ENCODE measurements at regions not wholly inside any gene's neighbourhood (a gene's known extent, or its start where the extent isn't known, plus 50 kb on each side); places are given as distances from the start of the nearest gene placed in this dataset.

GRCh38 chr6:95489185-95489863 is 88.0 kb upstream of the MANEA start:
- H3K4me1 ChIP-seq (ENCODE audit: control insufficient read depth, insufficient read depth, low read length, poor library complexity, severe bottlenecking): no peaks in the 10 kb centered on the region
- no peaks in the 10 kb centered on the region for H3K9me3 Mint-ChIP-seq
- no peaks in the 10 kb centered on the region for H3K36me3 Mint-ChIP-seq
- no peak overlapping the region for H3K4me3 ChIP-seq (ENCODE audit: low read depth, low read length)
- H3K36me3 ChIP-seq (ENCODE audit: control insufficient read depth, insufficient read depth, low read length): no peaks in the 10 kb centered on the region
- H3K9me3 ChIP-seq (ENCODE audit: control insufficient read depth in 2 of 2, low read length in 2 of 2): no peaks in the 10 kb centered on the region
- no peak overlapping the region for H3K4me3 Mint-ChIP-seq
- no peaks in the 10 kb centered on the region for H3K4me1 Mint-ChIP-seq
- ATAC-seq (ENCODE audit: low read depth in 2 of 2) (no peak), DNase-seq (no peak)
- H3K27ac ChIP-seq (ENCODE audit: insufficient read depth, low read length, poor library complexity, severe bottlenecking): no peak overlapping the region
- no peak overlapping the region for H3K27ac Mint-ChIP-seq
- H3K27me3 Mint-ChIP-seq: no peaks in the 10 kb centered on the region
- H3K27me3 ChIP-seq (ENCODE audit: control insufficient read depth, insufficient read depth, low read length): no peaks in the 10 kb centered on the region

GRCh38 chr6:95496769-95497426 is 80.4 kb upstream of the MANEA start:
- Mint-ChIP-seq H3K27me3 (no peaks in the 10 kb centered on the region), H3K36me3 (no peaks in the 10 kb centered on the region), H3K4me3 (no peak overlapping the region), H3K4me1 (no peaks in the 10 kb centered on the region), H3K9me3 (peaks cover 0 to 5% (median 0%) of the 10 kb centered on the region in 7 donors), H3K27ac (no peak overlapping the region)
- Histone ChIP-seq H3K9me3 (ENCODE audit: control insufficient read depth in 2 of 2, low read length in 2 of 2) (no peaks in the 10 kb centered on the region), H3K36me3 (ENCODE audit: control insufficient read depth, insufficient read depth, low read length) (no peaks in the 10 kb centered on the region), H3K4me1 (ENCODE audit: control insufficient read depth, insufficient read depth, low read length, poor library complexity, severe bottlenecking) (no peaks in the 10 kb centered on the region), H3K4me3 (ENCODE audit: low read depth, low read length) (no peak overlapping the region), H3K27me3 (ENCODE audit: control insufficient read depth, insufficient read depth, low read length) (no peaks in the 10 kb centered on the region), H3K27ac (ENCODE audit: insufficient read depth, low read length, poor library complexity, severe bottlenecking) (no peak overlapping the region)
- DNase-seq (no peak), ATAC-seq (ENCODE audit: low read depth in 2 of 2) (no peak)

- ATAC-seq (ENCODE audit: low read depth in 2 of 2): no peak
- no peaks in the 10 kb centered on the region for H3K27me3 Mint-ChIP-seq
- no peak overlapping the region for H3K4me3 Mint-ChIP-seq
- peaks cover 9 to 10% of the 10 kb centered on the region in 2 experiments for H3K9me3 ChIP-seq (ENCODE audit: control insufficient read depth in 2 of 2, low read length in 2 of 2)
- no peak overlapping the region for H3K27ac Mint-ChIP-seq
- H3K27ac ChIP-seq (ENCODE audit: insufficient read depth, low read length, poor library complexity, severe bottlenecking): no peak overlapping the region
- H3K4me3 ChIP-seq (ENCODE audit: low read depth, low read length): no peak overlapping the region
- DNase-seq: no peak
- H3K36me3 Mint-ChIP-seq: no peaks in the 10 kb centered on the region
- H3K4me1 Mint-ChIP-seq: no peaks in the 10 kb centered on the region
- no peaks in the 10 kb centered on the region for H3K27me3 ChIP-seq (ENCODE audit: control insufficient read depth, insufficient read depth, low read length)
- H3K9me3 Mint-ChIP-seq: peaks cover 0 to 19% (median 2%) of the 10 kb centered on the region in 7 donors
- no peaks in the 10 kb centered on the region for H3K36me3 ChIP-seq (ENCODE audit: control insufficient read depth, insufficient read depth, low read length)
- H3K4me1 ChIP-seq (ENCODE audit: control insufficient read depth, insufficient read depth, low read length, poor library complexity, severe bottlenecking): no peaks in the 10 kb centered on the region
Measured at GRCh38 chr6:95501032-95501904, 76.1 kb upstream of the MANEA start.

GRCh38 chr6:95503568-95503967 is 73.8 kb upstream of the MANEA start:
- Histone ChIP-seq H3K27ac (ENCODE audit: insufficient read depth, low read length, poor library complexity, severe bottlenecking) (no peak overlapping the region), H3K36me3 (ENCODE audit: control insufficient read depth, insufficient read depth, low read length) (no peaks in the 10 kb centered on the region), H3K4me3 (ENCODE audit: low read depth, low read length) (no peak overlapping the region), H3K9me3 (ENCODE audit: control insufficient read depth in 2 of 2, low read length in 2 of 2) (peaks cover 9 to 10% of the 10 kb centered on the region in 2 experiments), H3K4me1 (ENCODE audit: control insufficient read depth, insufficient read depth, low read length, poor library complexity, severe bottlenecking) (no peaks in the 10 kb centered on the region), H3K27me3 (ENCODE audit: control insufficient read depth, insufficient read depth, low read length) (no peaks in the 10 kb centered on the region)
- no peaks in the 10 kb centered on the region for H3K36me3 Mint-ChIP-seq
- ATAC-seq (ENCODE audit: low read depth in 2 of 2): no peak
- H3K27me3 Mint-ChIP-seq: no peaks in the 10 kb centered on the region
- H3K4me1 Mint-ChIP-seq: no peaks in the 10 kb centered on the region
- H3K9me3 Mint-ChIP-seq: peaks cover 0 to 14% (median 2%) of the 10 kb centered on the region in 7 donors
- no peak overlapping the region for H3K4me3 Mint-ChIP-seq
- H3K27ac Mint-ChIP-seq: no peak overlapping the region
- DNase-seq: no peak

- H3K27ac Mint-ChIP-seq: no peak overlapping the region
- H3K27me3 Mint-ChIP-seq: no peaks in the 10 kb centered on the region
- ATAC-seq (ENCODE audit: low read depth in 2 of 2) (no peak), DNase-seq (no peak)
- Histone ChIP-seq H3K27me3 (ENCODE audit: control insufficient read depth, insufficient read depth, low read length) (no peaks in the 10 kb centered on the region), H3K4me1 (ENCODE audit: control insufficient read depth, insufficient read depth, low read length, poor library complexity, severe bottlenecking) (no peaks in the 10 kb centered on the region), H3K4me3 (ENCODE audit: low read depth, low read length) (no peak overlapping the region), H3K27ac (ENCODE audit: insufficient read depth, low read length, poor library complexity, severe bottlenecking) (no peak overlapping the region), H3K9me3 (ENCODE audit: control insufficient read depth in 2 of 2, low read length in 2 of 2) (no peaks in the 10 kb centered on the region), H3K36me3 (ENCODE audit: control insufficient read depth, insufficient read depth, low read length) (no peaks in the 10 kb centered on the region)
- peaks cover 0 to 3% (median 0%) of the 10 kb centered on the region in 4 donors for H3K4me1 Mint-ChIP-seq
- no peaks in the 10 kb centered on the region for H3K9me3 Mint-ChIP-seq
- H3K4me3 Mint-ChIP-seq: no peak overlapping the region
- no peaks in the 10 kb centered on the region for H3K36me3 Mint-ChIP-seq
Measured at GRCh38 chr6:95511404-95511803, 65.9 kb upstream of the MANEA start.

GRCh38 chr6:95515975-95516374 is 61.4 kb upstream of the MANEA start:
- Histone ChIP-seq H3K9me3 (ENCODE audit: control insufficient read depth in 2 of 2, low read length in 2 of 2) (no peaks in the 10 kb centered on the region), H3K4me3 (ENCODE audit: low read depth, low read length) (no peak overlapping the region), H3K27me3 (ENCODE audit: control insufficient read depth, insufficient read depth, low read length) (no peaks in the 10 kb centered on the region), H3K4me1 (ENCODE audit: control insufficient read depth, insufficient read depth, low read length, poor library complexity, severe bottlenecking) (no peaks in the 10 kb centered on the region), H3K27ac (ENCODE audit: insufficient read depth, low read length, poor library complexity, severe bottlenecking) (no peak overlapping the region), H3K36me3 (ENCODE audit: control insufficient read depth, insufficient read depth, low read length) (no peaks in the 10 kb centered on the region)
- ATAC-seq (ENCODE audit: low read depth in 2 of 2) (no peak), DNase-seq (no peak)
- Mint-ChIP-seq H3K9me3 (no peaks in the 10 kb centered on the region), H3K4me3 (no peak overlapping the region), H3K4me1 (peaks cover 0 to 5% (median 0%) of the 10 kb centered on the region in 4 donors), H3K27me3 (no peaks in the 10 kb centered on the region), H3K27ac (no peak overlapping the region), H3K36me3 (no peaks in the 10 kb centered on the region)

- Mint-ChIP-seq H3K27ac (no peak overlapping the region), H3K27me3 (no peaks in the 10 kb centered on the region), H3K9me3 (no peaks in the 10 kb centered on the region), H3K4me1 (peaks cover 0 to 2% (median 0%) of the 10 kb centered on the region in 4 donors), H3K4me3 (no peak overlapping the region), H3K36me3 (no peaks in the 10 kb centered on the region)
- Histone ChIP-seq H3K36me3 (ENCODE audit: control insufficient read depth, insufficient read depth, low read length) (no peaks in the 10 kb centered on the region), H3K4me1 (ENCODE audit: control insufficient read depth, insufficient read depth, low read length, poor library complexity, severe bottlenecking) (no peaks in the 10 kb centered on the region), H3K4me3 (ENCODE audit: low read depth, low read length) (no peak overlapping the region), H3K9me3 (ENCODE audit: control insufficient read depth in 2 of 2, low read length in 2 of 2) (no peaks in the 10 kb centered on the region), H3K27me3 (ENCODE audit: control insufficient read depth, insufficient read depth, low read length) (no peaks in the 10 kb centered on the region), H3K27ac (ENCODE audit: insufficient read depth, low read length, poor library complexity, severe bottlenecking) (no peak overlapping the region)
- ATAC-seq (ENCODE audit: low read depth in 2 of 2): no peak
- DNase-seq: no peak
Measured at GRCh38 chr6:95517004-95517403, 60.3 kb upstream of the MANEA start.
